Activated CD4-positive, alpha-beta T cell treated with anti-CD3 and anti-CD28 coated beads for 4 hours (primary cell): ENCODE measurements at regions not wholly inside any gene's neighbourhood (a gene's known extent, or its start where the extent isn't known, plus 50 kb on each side); places are given as distances from the start of the nearest gene placed in this dataset.

Source experiments
- DNase-seq, 2 donors: peaks; one replicate each; pipeline ENCODE4 v3.0.0-alpha.2; 2020

DNA sequence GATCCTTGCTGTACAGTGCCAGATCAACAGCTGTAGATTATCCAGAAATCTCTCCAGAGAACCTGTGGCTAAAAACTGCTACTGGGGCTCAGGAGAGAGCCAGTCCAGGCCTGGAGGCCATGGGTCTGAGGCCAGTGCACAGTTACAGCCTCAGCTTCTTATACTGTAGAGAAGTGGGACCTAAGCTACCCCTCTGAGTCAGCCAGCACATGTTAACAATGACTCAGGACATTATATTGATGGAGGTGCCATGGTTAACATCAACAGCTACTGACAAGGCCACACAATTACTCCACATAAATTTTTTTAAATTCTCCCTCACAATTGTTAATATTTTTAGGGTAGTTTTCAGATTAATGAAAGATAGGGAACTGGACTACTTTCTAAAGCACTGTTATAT is 138.5 kb downstream of the RBM26 start:
- DNase-seq = no peak

DNA sequence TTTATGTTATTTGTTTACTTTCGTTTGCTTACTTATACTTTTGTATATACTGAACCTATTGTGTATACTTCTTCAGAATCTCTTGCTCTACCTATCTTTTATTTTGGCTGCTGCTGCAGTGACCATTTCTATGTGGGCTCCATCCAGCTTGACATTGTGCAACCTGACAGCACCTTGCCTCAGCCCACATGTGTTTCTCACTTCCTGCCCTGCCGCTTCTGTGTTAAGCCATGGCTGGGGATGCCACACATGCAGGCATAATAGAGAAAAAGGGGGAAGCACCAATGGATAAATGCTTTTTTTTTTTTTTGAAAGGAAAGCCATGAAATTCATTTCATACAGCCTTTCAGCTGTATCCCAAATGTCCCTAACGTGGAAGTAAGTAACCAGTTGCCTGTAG is 147.6 kb downstream of the RBM26 start:
- DNase-seq = no peak

GRCh38 chr13:79246578-79246949 is 159.5 kb downstream of the RBM26 start:
- no peak for DNase-seq

DNA sequence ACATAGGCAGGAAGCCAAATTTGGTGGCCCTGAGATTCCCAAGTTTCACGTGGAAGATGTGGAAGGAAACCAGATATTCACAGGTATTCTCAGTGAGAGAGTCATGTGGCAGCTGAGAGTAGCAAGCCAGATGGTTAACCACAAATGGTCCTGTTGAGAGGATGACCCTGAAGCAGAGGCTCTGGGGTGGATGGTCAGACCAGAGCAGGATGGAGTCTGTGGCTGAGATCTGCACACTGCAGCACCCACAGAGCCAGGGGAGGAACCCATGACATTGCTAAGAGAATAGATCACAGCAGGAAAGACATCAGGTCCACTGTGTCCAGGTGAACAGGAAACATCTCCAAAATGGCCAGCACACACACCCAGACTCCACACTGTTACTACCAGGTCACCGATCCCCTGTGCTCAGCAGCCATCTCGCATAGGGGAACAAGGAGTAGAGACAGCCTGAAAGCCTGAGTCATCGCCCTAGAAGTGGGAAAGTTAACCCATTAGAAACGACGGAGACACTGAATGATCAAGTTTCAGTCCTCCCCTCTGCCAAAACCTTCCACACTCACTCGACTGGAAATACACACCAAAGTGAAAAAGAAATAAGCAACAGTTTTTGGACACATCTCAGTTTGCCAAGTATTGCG is 160.0 kb downstream of the RBM26 start:
- DNase-seq = no peak

DNA sequence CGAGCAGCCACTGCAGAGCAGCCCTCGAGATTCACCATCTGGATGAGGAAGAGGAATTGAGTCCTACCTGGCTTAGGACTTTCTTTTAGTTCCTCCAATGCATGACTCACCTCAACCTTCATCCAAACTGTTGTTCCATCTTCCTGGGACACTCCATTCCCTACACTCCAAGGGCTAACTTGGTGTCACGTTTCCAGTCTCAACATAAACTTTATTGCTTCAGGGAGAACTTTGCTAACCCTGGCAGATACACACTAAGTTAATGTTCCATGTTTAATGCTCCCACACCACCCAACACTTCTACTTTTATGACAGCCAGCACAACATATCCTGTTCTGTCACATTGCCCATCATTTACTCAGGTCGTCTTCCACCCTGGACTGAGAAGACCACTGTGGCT is 164.4 kb downstream of the RBM26 start:
- DNase-seq = no peak

DNA sequence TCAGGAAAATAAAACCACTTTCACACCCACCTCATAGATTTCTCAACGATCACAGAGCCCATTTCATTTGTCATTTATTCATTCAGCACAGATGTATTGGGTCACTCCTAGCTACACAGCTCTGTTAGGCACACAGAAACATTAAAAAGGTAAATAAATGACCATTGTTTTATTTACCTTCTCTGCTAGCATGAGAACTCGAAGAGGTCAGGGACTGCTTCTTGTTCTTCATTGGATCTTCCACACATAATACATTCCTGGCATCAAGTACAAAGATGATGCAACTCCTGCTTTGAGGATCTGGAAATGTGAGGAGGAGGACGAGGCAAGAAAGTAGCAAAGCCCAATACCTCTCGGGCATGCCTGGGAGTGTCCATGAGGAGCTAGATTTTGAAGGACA is 168.1 kb downstream of the RBM26 start:
- DNase-seq = no peak

DNA sequence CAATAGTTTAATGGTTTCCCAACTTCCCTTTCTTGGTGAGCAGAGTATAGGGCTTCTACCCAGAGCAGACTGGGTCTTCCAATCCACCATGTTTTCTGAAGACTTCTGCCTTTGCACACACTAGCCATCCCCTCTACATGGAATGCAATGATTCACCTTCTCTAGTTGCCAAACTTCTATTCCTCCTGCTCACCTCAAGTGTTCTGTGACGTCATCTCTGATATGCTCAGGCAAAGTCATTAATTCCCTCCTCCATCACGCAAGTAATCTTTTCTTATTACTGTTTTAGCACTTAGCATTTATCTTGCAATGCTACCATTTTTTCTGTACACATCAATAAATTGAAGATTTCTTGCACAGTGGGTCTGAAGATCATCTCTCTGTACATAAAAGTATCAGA is 174.2 kb downstream of the RBM26 start:
- no peak for DNase-seq

DNA sequence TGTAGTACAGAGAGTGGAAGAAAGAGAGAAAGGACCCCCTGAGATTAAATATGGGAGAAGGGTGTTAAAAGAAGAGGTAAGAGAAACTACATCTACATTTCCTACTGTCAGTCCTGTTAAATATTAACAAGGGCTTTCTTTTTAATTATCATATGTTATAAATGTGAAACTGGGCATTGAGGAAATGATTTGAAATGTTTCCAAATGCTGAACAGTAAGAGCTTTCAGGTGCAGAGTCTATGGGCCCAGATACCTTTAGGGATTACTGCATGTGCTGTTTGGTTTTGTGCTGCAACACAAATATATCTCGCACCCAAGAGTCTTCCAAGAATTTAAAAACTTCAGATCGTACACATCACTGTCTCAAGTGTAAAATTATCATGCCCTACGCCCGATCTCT is 176.3 kb downstream of the RBM26 start:
- DNase-seq = no peak

GRCh38 chr13:79228972-79229371 is 177.1 kb downstream of the RBM26 start:
- DNase-seq = no peak

DNA sequence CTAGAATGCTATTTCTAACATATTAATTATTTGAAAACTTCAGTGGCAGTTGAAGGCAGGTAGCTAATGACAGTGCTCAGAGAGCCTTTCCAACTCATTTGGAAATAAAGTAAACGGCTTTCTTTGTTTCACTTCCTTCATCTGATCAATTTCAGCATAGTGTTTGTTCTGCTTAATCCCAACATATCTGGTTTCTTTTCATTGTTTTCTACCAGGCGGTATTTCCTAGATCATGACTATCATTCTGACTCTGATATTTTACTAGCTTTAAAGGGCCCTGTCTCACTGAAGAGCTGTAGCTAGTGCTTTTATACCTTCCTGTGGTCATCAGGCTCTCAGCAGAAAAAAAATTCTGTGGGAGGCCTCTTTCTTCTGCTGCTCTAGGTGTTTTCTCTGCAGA is 178.6 kb downstream of the RBM26 start:
- DNase-seq = no peak

DNA sequence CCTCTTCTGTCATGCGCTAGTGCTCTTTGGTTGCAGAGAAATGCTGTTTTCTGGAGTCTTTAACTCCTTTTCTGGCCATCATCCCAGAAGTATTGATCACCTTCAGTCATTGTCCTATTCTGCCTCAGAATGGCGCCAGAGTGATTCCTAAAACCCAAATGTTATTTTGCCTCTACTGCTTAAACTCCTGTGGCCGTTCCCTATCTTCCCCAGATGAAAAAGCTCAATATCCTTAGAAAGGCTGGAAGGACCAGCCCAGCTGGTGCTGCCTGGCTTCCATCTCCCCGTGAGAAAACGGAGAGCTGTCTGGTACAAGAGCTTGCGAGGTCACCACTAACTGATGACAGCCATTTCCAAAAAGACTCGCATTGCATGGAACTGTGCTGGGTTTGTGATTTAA is 179.1 kb downstream of the RBM26 start:
- DNase-seq = no peak

GRCh38 chr13:79226250-79226649 is 179.8 kb downstream of the RBM26 start:
- DNase-seq = no peak

- DNase-seq = no peak
These were observed 180.4 kb downstream of the RBM26 start for GRCh38 chr13:79225487-79226232.

DNA sequence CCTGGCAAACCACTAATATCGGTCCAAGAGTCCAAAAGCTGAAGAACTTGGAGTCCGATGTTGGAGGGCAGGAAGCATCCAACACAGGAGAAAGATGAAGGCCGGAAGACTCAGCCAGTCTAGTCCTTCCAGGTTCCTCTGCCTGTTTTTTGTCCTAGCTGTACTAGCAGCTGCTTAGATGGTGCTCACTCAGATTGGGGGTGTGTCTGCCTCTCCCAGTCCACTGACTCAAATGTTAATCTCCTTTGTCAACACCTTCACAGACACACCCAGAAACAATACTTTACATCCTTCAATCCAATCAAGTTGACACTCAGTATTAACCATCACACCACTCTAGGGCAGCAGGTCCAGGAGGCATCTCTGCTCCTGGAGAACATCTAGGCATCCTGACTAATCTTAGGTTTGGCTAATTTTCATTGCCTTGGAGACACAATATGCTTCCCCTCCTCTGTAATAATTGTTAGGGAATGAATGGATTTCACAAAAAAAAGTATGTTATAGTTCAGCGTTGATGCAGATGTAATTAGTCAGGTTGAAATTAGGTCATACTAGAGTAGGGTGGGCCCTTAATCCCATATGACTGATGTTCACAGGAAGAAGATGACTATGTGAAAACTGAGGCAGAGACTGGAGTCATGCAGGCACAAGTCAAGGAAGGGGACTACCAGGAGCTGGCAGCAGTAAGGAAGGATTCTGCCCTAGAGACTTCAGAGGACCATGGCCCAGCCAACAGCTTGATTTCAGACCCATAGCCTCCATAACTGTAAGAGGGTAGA is 183.4 kb downstream of the RBM26 start:
- DNase-seq = no peak

- DNase-seq = no peak
These were observed 193.9 kb downstream of the RBM26 start for GRCh38 chr13:79212064-79212619.

GRCh38 chr13:79211377-79211776 is 194.7 kb downstream of the RBM26 start:
- no peak for DNase-seq

DNA sequence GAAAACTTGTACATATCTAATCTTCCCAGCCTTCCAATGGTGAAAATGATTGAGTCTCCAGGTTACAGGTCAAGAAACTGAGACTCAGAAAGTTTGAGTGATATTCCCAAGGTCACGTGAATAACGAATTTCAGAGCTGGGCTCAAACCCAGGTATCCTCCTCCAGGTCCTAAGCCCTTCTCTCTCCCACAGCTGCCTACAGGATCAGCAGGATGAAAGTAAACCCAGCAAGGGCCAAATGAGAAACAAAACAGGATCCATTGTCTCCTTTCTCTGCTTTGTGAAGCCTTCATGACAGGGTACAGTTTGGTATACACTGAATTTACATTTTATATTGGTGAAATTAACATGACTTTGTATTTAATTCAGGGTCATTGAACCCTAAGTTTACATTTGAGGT is 208.1 kb downstream of the RBM26 start:
- no peak for DNase-seq

DNA sequence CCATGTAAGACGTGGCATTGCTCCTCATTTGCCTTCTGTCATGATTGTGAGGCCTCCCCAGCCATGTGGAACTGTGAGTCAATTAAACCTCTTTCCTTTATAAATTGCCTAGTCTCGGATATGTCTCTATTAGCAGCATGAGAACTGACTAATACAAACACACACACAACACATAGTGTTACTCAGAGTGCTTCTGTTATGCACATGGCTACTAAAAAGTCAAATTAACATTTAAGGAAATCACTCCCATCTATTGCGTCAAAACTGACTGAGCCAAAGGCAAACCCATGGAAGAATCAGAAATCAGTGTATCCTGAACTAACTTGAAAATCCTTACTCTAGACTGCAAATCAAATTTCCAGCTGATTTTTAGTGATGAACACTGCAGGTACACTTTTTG is 209.2 kb downstream of the RBM26 start:
- no peak for DNase-seq

DNA sequence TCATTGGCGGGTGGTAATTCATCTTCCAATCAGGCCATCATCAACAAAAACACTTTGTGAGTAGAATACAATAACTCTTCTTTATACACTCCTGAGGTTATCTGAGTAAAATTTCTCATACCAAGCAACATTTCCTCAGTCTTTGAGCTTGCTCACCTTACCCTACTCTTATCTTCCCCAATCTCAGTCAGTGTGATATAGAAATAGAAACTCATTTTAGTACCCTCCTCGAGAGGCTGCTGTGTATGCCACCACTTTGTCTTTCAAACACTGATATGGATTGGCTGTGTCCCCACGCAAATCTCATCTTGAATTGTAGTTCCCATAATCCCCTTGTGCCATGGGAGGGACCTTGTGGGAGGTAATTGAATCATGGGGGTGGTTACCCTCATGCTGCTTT is 209.7 kb downstream of the RBM26 start:
- DNase-seq = no peak

DNA sequence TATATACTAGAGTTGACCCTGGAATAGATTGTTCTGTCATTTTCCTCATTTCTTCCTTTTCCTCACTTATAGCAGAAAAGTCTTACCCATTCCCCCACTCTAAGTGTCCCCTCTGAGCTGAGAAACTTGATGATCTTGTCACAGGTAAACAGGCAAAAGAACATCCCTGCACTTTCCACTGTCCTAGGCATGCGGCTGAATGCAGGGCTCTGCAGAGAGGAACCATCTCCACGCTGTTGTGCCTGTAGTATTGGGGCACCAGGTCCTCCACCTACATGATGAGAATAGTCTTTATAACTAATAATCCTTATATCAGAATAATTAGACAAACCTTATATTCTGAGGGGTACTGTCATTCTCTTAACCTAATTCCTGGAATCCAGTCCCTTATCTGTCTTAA is 211.3 kb downstream of the RBM26 start:
- DNase-seq = no peak

- no peak for DNase-seq
These were observed 211.8 kb downstream of the RBM26 start for GRCh38 chr13:79194272-79194671.

DNA sequence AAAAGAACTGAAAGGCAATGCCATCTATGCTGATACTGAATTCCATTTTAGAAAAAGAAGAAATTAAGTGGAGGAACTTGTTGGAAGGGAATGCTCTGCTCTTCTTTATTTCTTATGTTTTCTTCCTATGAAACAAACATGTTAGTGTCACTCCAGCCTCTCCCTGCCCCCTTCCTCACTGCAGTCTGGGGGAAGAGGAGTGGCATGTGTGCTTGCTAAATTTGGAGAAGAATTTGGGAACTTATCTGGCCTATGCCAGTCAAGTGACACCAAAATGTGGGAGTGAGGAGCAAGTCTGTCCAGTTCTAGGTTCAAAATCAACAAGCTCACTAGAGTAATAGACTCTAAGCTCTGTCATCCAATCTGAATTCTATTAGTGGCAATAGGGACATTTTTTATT is 214.6 kb downstream of the RBM26 start:
- DNase-seq = no peak

DNA sequence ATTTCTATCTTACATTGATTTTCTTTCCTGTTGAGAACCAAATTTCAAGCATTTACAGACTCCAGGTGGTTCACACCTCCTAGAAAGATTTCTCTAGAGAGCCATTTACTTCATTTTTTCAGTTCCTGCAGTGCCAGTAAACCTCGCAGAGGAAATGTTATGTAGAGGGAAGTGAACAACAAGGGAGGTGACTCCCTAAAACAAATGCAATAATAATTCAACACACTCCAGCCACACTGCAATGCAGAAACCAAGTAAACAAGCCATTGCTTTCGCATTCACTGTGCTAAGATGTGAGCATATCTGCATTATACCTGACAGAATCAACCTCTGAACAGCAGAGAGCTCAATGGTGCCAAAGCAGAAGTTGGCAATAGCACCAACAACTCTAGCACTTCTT is 215.1 kb downstream of the RBM26 start:
- DNase-seq = no peak
